ENCODE measurements at regions not wholly inside any gene's neighbourhood (a gene's known extent, or its start where the extent isn't known, plus 50 kb on each side); places are given as distances from the start of the nearest gene placed in this dataset.

DNA sequence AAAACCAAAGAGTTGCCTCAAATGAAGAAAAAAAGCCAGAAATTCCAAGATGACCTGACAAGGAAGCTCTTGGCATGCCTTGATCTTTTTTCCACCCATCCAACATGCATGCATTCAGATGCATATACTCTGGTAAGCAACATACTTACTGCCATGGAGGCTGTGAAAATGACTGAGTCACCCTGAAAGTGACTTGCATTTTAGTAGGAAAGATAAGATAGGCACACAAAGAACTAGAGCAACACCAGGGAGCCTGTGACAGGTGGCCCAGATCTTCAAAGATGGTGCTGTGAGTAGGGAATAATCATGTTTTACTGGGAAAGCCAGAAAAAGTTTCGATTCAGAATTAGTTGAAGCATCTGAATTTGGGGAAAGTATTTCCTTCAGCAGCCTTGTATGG lies 185.1 kb upstream of the SLCO3A1 start:
- Histone ChIP-seq H2AFZ (ENCODE audit: low read depth, low read length, poor library complexity, severe bottlenecking) (no peak overlapping the region), H3K9ac (ENCODE audit: low read length) (no peak overlapping the region), H3K4me3 (replicated peaks in 1 of 2; ENCODE audit: low read depth in 1 of 2, low read length in 2 of 2) (no peak overlapping the region), H3K27ac (ENCODE audit: low read depth, low read length) (no peak overlapping the region), H3K4me2 (ENCODE audit: low read length) (no peak overlapping the region), H3K36me3 (ENCODE audit: control insufficient read depth in 1 of 2, insufficient read depth in 2 of 2, low read length in 2 of 2) (no peaks in the 10 kb centered on the region), H4K20me1 (ENCODE audit: insufficient read depth) (no peaks in the 10 kb centered on the region; the same call in 1 of the 2 replicates), H3K4me1 (ENCODE audit: control insufficient read depth in 1 of 2, insufficient read depth in 2 of 2, low read length in 2 of 2) (no peaks in the 10 kb centered on the region), H3K79me2 (ENCODE audit: insufficient read depth, low read length) (no peaks in the 10 kb centered on the region), H3K27me3 (ENCODE audit: insufficient read depth, low read length) (peaks cover 39% of the 10 kb centered on the region), H3K9me2 (ENCODE audit: insufficient read depth) (no peaks in the 10 kb centered on the region), H3K9me3 (ENCODE audit: control insufficient read depth in 1 of 2, insufficient read depth in 1 of 2, low read depth in 1 of 2, low read length in 2 of 2) (no peaks in the 10 kb centered on the region)
- no peak for ATAC-seq
- no peak for DNase-seq (ENCODE audit: low read depth, low spot score)
- TF ChIP-seq, protein P1, sequence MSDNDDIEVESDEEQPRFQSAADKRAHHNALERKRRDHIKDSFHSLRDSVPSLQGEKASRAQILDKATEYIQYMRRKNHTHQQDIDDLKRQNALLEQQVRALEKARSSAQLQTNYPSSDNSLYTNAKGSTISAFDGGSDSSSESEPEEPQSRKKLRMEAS (IDR thresholded peaks at IDR 0.05): no peak
- TF ChIP-seq RAD21 (IDR thresholded peaks at IDR 0.05; ENCODE audit: low read depth): no peak
- no peak for TF ChIP-seq JUND (IDR thresholded peaks at IDR 0.05)
- TF ChIP-seq ELF1 (IDR thresholded peaks at IDR 0.05; ENCODE audit: borderline replicate concordance, low read depth): no peak
- TF ChIP-seq EZH2phosphoT487 (IDR thresholded peaks at IDR 0.05; ENCODE audit: borderline replicate concordance): no peak
- TF ChIP-seq, protein P2, sequence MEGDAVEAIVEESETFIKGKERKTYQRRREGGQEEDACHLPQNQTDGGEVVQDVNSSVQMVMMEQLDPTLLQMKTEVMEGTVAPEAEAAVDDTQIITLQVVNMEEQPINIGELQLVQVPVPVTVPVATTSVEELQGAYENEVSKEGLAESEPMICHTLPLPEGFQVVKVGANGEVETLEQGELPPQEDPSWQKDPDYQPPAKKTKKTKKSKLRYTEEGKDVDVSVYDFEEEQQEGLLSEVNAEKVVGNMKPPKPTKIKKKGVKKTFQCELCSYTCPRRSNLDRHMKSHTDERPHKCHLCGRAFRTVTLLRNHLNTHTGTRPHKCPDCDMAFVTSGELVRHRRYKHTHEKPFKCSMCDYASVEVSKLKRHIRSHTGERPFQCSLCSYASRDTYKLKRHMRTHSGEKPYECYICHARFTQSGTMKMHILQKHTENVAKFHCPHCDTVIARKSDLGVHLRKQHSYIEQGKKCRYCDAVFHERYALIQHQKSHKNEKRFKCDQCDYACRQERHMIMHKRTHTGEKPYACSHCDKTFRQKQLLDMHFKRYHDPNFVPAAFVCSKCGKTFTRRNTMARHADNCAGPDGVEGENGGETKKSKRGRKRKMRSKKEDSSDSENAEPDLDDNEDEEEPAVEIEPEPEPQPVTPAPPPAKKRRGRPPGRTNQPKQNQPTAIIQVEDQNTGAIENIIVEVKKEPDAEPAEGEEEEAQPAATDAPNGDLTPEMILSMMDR (IDR thresholded peaks at IDR 0.05 in 2 of 3, conservative IDR thresholded peaks at IDR 0.05 in 1 of 3; ENCODE audit: borderline replicate concordance in 1 of 3, insufficient read depth in 1 of 3, low read depth in 2 of 3, low read length in 2 of 3): no peak
- no peak for TF ChIP-seq SRF (IDR thresholded peaks at IDR 0.05; ENCODE audit: low read depth)
- TF ChIP-seq SP1 (IDR thresholded peaks at IDR 0.05; ENCODE audit: low read depth): no peak
- TF ChIP-seq CBX3 (IDR thresholded peaks at IDR 0.05; ENCODE audit: low read depth): no peak
- TF ChIP-seq POLR2AphosphoS5 (IDR thresholded peaks at IDR 0.05; ENCODE audit: low read depth, low read length): no peak
- TF ChIP-seq EZH2 (IDR thresholded peaks at IDR 0.05): no peak
- no peak for TF ChIP-seq ZFX (IDR thresholded peaks at IDR 0.05)
- TF ChIP-seq, protein P3, sequence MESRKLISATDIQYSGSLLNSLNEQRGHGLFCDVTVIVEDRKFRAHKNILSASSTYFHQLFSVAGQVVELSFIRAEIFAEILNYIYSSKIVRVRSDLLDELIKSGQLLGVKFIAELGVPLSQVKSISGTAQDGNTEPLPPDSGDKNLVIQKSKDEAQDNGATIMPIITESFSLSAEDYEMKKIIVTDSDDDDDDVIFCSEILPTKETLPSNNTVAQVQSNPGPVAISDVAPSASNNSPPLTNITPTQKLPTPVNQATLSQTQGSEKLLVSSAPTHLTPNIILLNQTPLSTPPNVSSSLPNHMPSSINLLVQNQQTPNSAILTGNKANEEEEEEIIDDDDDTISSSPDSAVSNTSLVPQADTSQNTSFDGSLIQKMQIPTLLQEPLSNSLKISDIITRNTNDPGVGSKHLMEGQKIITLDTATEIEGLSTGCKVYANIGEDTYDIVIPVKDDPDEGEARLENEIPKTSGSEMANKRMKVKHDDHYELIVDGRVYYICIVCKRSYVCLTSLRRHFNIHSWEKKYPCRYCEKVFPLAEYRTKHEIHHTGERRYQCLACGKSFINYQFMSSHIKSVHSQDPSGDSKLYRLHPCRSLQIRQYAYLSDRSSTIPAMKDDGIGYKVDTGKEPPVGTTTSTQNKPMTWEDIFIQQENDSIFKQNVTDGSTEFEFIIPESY (IDR thresholded peaks at IDR 0.05; ENCODE audit: extremely low read depth, insufficient replicate concordance, low read length): no peak
- TF ChIP-seq POLR2A (IDR thresholded peaks at IDR 0.05; ENCODE audit: borderline replicate concordance, extremely low read depth, insufficient read depth, insufficient read length): no peak
- no peak for TF ChIP-seq FOSL1 (IDR thresholded peaks at IDR 0.05; ENCODE audit: low read depth)
- no peak for TF ChIP-seq TCF7L2 (IDR thresholded peaks at IDR 0.05; ENCODE audit: borderline replicate concordance, extremely low read depth, insufficient read depth, insufficient read length)
- no peak for TF ChIP-seq CEBPB (IDR thresholded peaks at IDR 0.05; ENCODE audit: low read depth)
- no peak for TF ChIP-seq ZNF274 (IDR thresholded peaks at IDR 0.05; ENCODE audit: low read depth, low read length)
- TF ChIP-seq EGR1 (IDR thresholded peaks at IDR 0.05; ENCODE audit: low read depth): no peak
- no peak for TF ChIP-seq YY1 (IDR thresholded peaks at IDR 0.05; ENCODE audit: extremely low read depth, insufficient replicate concordance, low read depth, low read length)
- ChIA-PET RAD21 (ENCODE audit: low non-redundant PET in 1 of 2, low total read pairs in 2 of 2, uncharacterized antibody in 2 of 2, unreplicated experiment in 2 of 2) (no interaction called here), CTCF (no interaction called here), POLR2A (no interaction called here)
- no TSS peak for BruUV-seq (replicated peaks)
- intact Hi-C loops (cut with micrococcal nuclease): no loop called here

All from HCT116 (cell line).